ENCODE measurements at regions not wholly inside any gene's neighbourhood (a gene's known extent, or its start where the extent isn't known, plus 50 kb on each side); places are given as distances from the start of the nearest gene placed in this dataset.

- TF ChIP-seq CTCF (conservative IDR thresholded peaks at IDR 0.05; ENCODE audit: low read depth in 2 of 2) (no peak), EZH2 (IDR thresholded peaks at IDR 0.05; ENCODE audit: low read depth, unreplicated experiment) (no peak), POLR2AphosphoS5 (IDR thresholded peaks at IDR 0.05; ENCODE audit: low read depth) (no peak)
These were observed 64.6 kb upstream of the TAF11L2 start for GRCh38 chr5:17433406-17433805.

All from GM23338 (cell line).